Activated gamma-delta T cell treated with anti-CD3 and anti-CD28 coated beads, Interleukin-2, amount 50 U/mL, for 16 hours (primary cell): ENCODE measurements at regions not wholly inside any gene's neighbourhood (a gene's known extent, or its start where the extent isn't known, plus 50 kb on each side); places are given as distances from the start of the nearest gene placed in this dataset.

Experiments
- DNase-seq: peaks from one replicate; pipeline ENCODE4 v3.0.0-alpha.2; 2020; ENCODE audit warnings: low read depth

- DNase-seq = no peak
Observed at GRCh38 chr17:79470754-79471153, 140.1 kb downstream of the RBFOX3 start.

GRCh38 chr17:79469646-79470045, 141.2 kb downstream of the RBFOX3 start:
- no peak for DNase-seq

- DNase-seq = no peak
Observed at GRCh38 chr17:79468183-79468944, 142.5 kb downstream of the RBFOX3 start.

- DNase-seq = no peak
Observed at GRCh38 chr17:79466562-79467350, 144.1 kb downstream of the RBFOX3 start.

GRCh38 chr17:79465681-79466025, 145.2 kb downstream of the RBFOX3 start:
- no peak for DNase-seq

GRCh38 chr17:79465011-79465680, 145.7 kb downstream of the RBFOX3 start:
- no peak for DNase-seq

GRCh38 chr17:79464318-79465010, 146.4 kb downstream of the RBFOX3 start:
- DNase-seq = no peak

GRCh38 chr17:79463421-79464317, 147.2 kb downstream of the RBFOX3 start:
- DNase-seq = no peak

- no peak for DNase-seq
Observed at GRCh38 chr17:79461041-79461440, 149.8 kb downstream of the RBFOX3 start.

- DNase-seq = no peak
Observed at GRCh38 chr17:79459846-79460245, 151.0 kb downstream of the RBFOX3 start.

- no peak for DNase-seq
Observed at GRCh38 chr17:79459003-79459655, 151.7 kb downstream of the RBFOX3 start.

- no peak for DNase-seq
Observed at GRCh38 chr17:79458356-79458755, 152.5 kb downstream of the RBFOX3 start.

GRCh38 chr17:79457889-79458288, 153.0 kb downstream of the RBFOX3 start:
- no peak for DNase-seq

GRCh38 chr17:79457376-79457775, 153.5 kb downstream of the RBFOX3 start:
- DNase-seq = no peak

GRCh38 chr17:79455636-79456035, 155.2 kb downstream of the RBFOX3 start:
- DNase-seq = no peak

GRCh38 chr17:79454826-79455225, 156.0 kb downstream of the RBFOX3 start:
- no peak for DNase-seq

GRCh38 chr17:79453481-79453880, 157.4 kb downstream of the RBFOX3 start:
- no peak for DNase-seq

GRCh38 chr17:79452706-79453105, 158.1 kb downstream of the RBFOX3 start:
- no peak for DNase-seq

- DNase-seq = no peak
Observed at GRCh38 chr17:79451167-79451566, 159.7 kb downstream of the RBFOX3 start.

GRCh38 chr17:79446399-79447009, 164.3 kb downstream of the RBFOX3 start:
- no peak for DNase-seq
